Right lobe of liver (tissue), 6 donors: ENCODE measurements at regions not wholly inside any gene's neighbourhood (a gene's known extent, or its start where the extent isn't known, plus 50 kb on each side); places are given as distances from the start of the nearest gene placed in this dataset.

ENCODE experiments used
- ATAC-seq, 4 donors: fragments of 200-7000 bp; cut with Tn5 transposase; one replicate each; pipeline ENCODE4 v1.9.1; 2020; ENCODE audit warnings: mild to moderate bottlenecking in 4 of 4, moderate library complexity in 4 of 4
- DNase-seq, 3 donors: peaks; one replicate each; pipeline ENCODE4 v3.0.0-alpha.2; 2020
- H3K27ac ChIP-seq, 3 donors: fragments of 200-600 bp; one replicate each; pipeline ENCODE4 v1.8.0; 2022
- H3K27me3 ChIP-seq, 2 donors: fragments of 200-600 bp; one replicate each; pipeline ENCODE4 v1.8.0; 2022
- H3K36me3 ChIP-seq, 4 donors: fragments of 200-600 bp; sonication (generic) in 1 of 4; one replicate each; pipeline versions ENCODE4 v1.5.1 to v1.8.0; 2017 to 2022; ENCODE audit warnings: control low read depth in 1 of 4
- H3K4me1 ChIP-seq, 4 donors: fragments of 200-600 bp; sonication (generic) in 1 of 4; one replicate each; pipeline versions ENCODE4 v1.5.1 to v1.8.0; 2017 to 2022; ENCODE audit warnings: control low read depth in 1 of 4
- H3K4me3 ChIP-seq, 3 donors: fragments of 200-600 bp; one replicate each; pipeline ENCODE4 v1.8.0; 2022
- H3K9me3 ChIP-seq, 4 donors: fragments of 200-600 bp; sonication (generic) in 1 of 4; one replicate each; pipeline versions ENCODE4 v1.5.1 to v1.8.0; 2017 to 2022; ENCODE audit warnings: control low read depth in 1 of 4
- POLR2A ChIP-seq: fragments of 450-650 bp; IDR thresholded peaks from one replicate; pipeline ENCODE4 v1.6.1; 2017; ENCODE audit warnings: antibody characterized with exemption, mild to moderate bottlenecking
- whole genome bisulfite sequencing: methylation state at CpG from one replicate; pipeline ENCODE4 v1.1.6; 2018; ENCODE audit warnings: low coverage, low lambda C conversion rate; ENCODE audit not compliant: insufficient coverage; ENCODE audit errors: missing lambda C conversion rate; 5-methylcytosine and 5-hydroxymethylcytosine counted together
- intact Hi-C, 2 donors: fragments of 100-400 bp; cut with DNase I; formaldehyde crosslinking; loops; one replicate each; pipeline versions ENCODE4 v1.11.2 to v1.14.1; 2022
- TF ChIP-seq, protein P1 (sequence below), 4 donors: fragments of 200-600 bp in 3 of 4; fragments of 450-650 bp in 1 of 4; IDR thresholded peaks; one replicate each; pipeline versions ENCODE4 v1.5.1 to v1.8.0; 2016 to 2022; ENCODE audit warnings: antibody characterized with exemption in 4 of 4, mild to moderate bottlenecking in 2 of 4
- donor health status: DM: no; HTN: yes; CAD: no.
- donor health status: DM: no; HTN: no; CAD: no.
- donor health status: DM: no; HTN: no; CAD: no.
- donor health status: DM: no; HTN: yes; CAD: no.
- donor health status: DM: no; HTN: yes; CAD: no.

DNA sequence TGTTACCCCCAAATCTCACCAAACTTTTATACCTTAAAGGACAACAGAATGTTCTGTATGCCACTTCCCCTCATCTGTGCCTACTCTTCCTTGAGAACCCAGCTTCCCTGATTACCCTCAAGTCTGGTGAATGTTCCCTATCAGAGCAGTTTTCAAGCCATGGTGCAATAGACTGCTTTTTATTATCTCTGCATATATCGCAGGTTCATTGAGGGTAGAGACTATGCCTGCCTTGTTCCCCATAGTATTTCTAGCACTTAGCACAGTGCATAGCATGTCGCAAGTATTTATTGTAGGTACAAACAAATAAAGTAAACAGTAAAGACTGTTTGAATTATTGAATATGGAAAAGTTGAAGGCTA lies 146.6 kb downstream of the HAUS1 start:
- TF ChIP-seq POLR2A = no peak
- TF ChIP-seq, protein P1, sequence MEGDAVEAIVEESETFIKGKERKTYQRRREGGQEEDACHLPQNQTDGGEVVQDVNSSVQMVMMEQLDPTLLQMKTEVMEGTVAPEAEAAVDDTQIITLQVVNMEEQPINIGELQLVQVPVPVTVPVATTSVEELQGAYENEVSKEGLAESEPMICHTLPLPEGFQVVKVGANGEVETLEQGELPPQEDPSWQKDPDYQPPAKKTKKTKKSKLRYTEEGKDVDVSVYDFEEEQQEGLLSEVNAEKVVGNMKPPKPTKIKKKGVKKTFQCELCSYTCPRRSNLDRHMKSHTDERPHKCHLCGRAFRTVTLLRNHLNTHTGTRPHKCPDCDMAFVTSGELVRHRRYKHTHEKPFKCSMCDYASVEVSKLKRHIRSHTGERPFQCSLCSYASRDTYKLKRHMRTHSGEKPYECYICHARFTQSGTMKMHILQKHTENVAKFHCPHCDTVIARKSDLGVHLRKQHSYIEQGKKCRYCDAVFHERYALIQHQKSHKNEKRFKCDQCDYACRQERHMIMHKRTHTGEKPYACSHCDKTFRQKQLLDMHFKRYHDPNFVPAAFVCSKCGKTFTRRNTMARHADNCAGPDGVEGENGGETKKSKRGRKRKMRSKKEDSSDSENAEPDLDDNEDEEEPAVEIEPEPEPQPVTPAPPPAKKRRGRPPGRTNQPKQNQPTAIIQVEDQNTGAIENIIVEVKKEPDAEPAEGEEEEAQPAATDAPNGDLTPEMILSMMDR (IDR thresholded peaks at IDR 0.05) = no peak
- Histone ChIP-seq H3K36me3 (no peaks in the 10 kb centered on the region), H3K27me3 (no peaks in the 10 kb centered on the region), H3K4me1 (no peaks in the 10 kb centered on the region), H3K4me3 (no peak overlapping the region), H3K9me3 (no peaks in the 10 kb centered on the region), H3K27ac (peak overlapping the region in 1 of 3 donors; percentile 10)
- intact Hi-C loops = no loop called here
- WGBS = 18% methylated on average over 2 of the region's 2 CpGs
- DNase-seq (no peak), ATAC-seq (peak; percentile 35 to 45 (median 42))

DNA sequence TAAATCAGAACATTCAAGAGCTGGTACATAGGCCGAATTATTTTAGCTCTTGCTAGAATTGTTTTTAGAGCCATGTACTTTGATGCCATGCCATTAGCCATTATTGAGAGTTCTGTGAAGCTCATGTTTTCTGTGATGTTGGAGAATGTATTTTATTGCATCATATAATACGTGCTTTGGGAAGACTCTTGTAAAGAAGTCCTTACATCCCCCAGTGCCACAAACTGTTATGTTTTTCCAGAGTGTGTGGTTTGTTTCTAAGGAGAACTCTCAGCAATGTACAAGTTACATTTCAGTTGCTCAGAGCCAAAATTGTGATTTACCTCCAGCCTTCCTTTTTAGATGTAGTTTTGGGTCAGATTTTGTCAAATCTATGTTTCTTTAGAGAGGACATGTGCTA lies 148.6 kb downstream of the HAUS1 start:
- WGBS = 79% methylated on average over 2 of the region's 2 CpGs
- Histone ChIP-seq H3K27me3 (no peaks in the 10 kb centered on the region), H3K36me3 (no peaks in the 10 kb centered on the region), H3K4me1 (no peaks in the 10 kb centered on the region), H3K9me3 (no peaks in the 10 kb centered on the region), H3K4me3 (no peak overlapping the region), H3K27ac (no peak overlapping the region)
- DNase-seq (no peak), ATAC-seq (no peak)
- TF ChIP-seq POLR2A = no peak
- TF ChIP-seq, protein P1 (IDR thresholded peaks at IDR 0.05) = no peak
- intact Hi-C loops = no loop called here

DNA sequence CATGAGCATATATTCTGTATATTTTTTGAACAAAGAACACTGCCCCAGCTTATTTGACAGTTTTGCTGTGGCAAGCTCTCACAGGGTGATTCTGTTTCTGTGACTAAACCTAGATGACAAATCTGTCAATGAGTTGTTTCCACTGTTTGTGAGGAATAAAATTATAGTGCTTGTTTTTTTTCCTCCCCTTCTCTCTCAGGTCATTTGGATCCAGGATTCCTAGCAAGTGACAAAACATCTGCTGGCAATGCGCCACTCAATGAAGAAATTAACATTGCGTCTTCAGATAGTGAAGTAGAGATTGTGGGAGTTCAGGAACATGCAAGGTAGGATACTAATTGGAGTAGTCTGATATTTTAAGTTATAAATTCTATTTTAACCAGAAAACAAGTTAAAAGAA lies 149.3 kb downstream of the HAUS1 start:
- WGBS = 81% methylated on average over 2 of the region's 2 CpGs
- no peak for ATAC-seq

DNA sequence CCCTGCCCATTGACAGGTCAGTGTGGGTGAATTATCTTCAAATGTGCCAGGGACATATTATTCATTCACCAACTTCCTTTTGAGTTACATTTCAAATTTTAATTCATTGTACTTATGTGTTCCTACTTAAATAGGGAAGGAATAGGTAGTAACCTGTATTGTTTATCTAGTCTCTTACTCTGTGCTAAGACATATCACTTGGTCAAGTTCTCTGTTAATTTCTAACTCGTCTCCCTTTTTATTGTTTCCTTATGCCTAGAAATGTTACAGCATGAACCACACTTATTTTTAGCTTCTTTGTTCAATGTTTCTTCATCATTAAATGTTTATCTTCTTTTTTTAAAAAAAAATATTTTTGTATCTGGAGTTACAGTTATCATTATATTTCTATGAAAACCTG lies 151.9 kb downstream of the HAUS1 start:
- Histone ChIP-seq H3K36me3 (no peaks in the 10 kb centered on the region), H3K4me3 (no peak overlapping the region), H3K4me1 (no peaks in the 10 kb centered on the region), H3K27ac (no peak overlapping the region), H3K27me3 (no peaks in the 10 kb centered on the region), H3K9me3 (no peaks in the 10 kb centered on the region)
- WGBS = 92% methylated on average over 1 of the region's 1 CpG
- DNase-seq = no peak
- TF ChIP-seq POLR2A = no peak
- TF ChIP-seq, protein P1 (IDR thresholded peaks at IDR 0.05) = no peak
- intact Hi-C loops = no loop called here
- ATAC-seq = no peak

More for the DNA sequence above, 149.3 kb downstream of the HAUS1 start:
- Histone ChIP-seq H3K4me3 (no peak overlapping the region), H3K27me3 (no peaks in the 10 kb centered on the region), H3K4me1 (no peaks in the 10 kb centered on the region), H3K9me3 (no peaks in the 10 kb centered on the region), H3K36me3 (no peaks in the 10 kb centered on the region), H3K27ac (no peak overlapping the region)
- intact Hi-C loops = no loop called here
- TF ChIP-seq, protein P1 (IDR thresholded peaks at IDR 0.05) = no peak
- no peak for TF ChIP-seq POLR2A
- DNase-seq = no peak

DNA sequence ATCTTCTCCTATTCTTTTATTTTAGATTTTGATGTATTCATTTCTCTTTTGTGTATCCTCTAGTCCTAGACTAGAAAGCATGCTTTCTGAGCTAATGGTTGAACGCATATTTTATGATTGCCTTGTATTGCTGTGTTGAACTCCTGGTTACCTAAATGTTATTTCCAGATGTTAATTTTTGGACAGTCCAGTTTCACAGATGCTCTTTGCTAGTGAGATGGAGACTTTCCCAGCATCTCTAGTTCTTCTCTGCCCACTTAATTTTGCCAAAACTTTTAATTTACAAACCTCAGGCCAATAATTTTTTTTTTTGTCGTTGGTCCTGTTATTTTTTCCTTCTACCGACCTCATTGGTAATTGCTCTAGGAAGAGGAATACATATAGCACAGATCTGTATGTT lies 153.2 kb downstream of the HAUS1 start:
- Histone ChIP-seq H3K4me3 (no peak overlapping the region), H3K27me3 (no peaks in the 10 kb centered on the region), H3K36me3 (no peaks in the 10 kb centered on the region), H3K4me1 (no peaks in the 10 kb centered on the region), H3K27ac (no peak overlapping the region), H3K9me3 (no peaks in the 10 kb centered on the region)
- intact Hi-C loops = no loop called here
- ATAC-seq (no peak), DNase-seq (no peak)
- TF ChIP-seq, protein P1 (IDR thresholded peaks at IDR 0.05) = no peak
- WGBS = 85% methylated on average over 3 of the region's 3 CpGs
